ENCODE measurements at regions not wholly inside any gene's neighbourhood (a gene's known extent, or its start where the extent isn't known, plus 50 kb on each side); places are given as distances from the start of the nearest gene placed in this dataset.

DNA sequence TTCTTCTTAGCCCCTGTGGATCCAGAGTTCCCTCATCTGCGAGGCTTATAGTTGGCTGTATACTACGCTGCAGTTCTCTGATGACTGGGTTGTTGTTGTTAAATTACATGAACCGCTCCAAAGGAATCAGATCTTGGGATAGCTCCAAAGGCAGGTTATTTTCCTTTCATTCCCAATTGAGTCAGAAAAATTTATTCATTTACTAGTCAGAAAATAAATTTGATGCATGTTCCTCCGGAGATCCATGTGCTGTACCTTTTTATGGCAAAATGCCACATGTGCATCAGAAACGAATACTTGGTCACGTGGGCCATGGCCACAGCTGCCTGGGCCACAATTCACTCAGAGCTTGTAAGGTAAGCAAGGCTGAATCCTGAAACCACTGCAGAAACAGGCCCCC lies 304.0 kb downstream of the NR2F1-AS1 start:
- ChIA-PET CTCF (interaction anchor here (1.0 kb wide), 1 partner anchor 17 kb away, joined by 3 read pairs; no protein-coding TSS in a partner anchor), POLR2A (no interaction called here)
- TF ChIP-seq, protein P1, sequence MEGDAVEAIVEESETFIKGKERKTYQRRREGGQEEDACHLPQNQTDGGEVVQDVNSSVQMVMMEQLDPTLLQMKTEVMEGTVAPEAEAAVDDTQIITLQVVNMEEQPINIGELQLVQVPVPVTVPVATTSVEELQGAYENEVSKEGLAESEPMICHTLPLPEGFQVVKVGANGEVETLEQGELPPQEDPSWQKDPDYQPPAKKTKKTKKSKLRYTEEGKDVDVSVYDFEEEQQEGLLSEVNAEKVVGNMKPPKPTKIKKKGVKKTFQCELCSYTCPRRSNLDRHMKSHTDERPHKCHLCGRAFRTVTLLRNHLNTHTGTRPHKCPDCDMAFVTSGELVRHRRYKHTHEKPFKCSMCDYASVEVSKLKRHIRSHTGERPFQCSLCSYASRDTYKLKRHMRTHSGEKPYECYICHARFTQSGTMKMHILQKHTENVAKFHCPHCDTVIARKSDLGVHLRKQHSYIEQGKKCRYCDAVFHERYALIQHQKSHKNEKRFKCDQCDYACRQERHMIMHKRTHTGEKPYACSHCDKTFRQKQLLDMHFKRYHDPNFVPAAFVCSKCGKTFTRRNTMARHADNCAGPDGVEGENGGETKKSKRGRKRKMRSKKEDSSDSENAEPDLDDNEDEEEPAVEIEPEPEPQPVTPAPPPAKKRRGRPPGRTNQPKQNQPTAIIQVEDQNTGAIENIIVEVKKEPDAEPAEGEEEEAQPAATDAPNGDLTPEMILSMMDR (IDR thresholded peaks at IDR 0.05; ENCODE audit: control extremely low read depth, extremely low read depth, low read depth, missing control alignments): no peak
- no peak for DNase-seq (ENCODE audit: extremely low spot score)

DNA sequence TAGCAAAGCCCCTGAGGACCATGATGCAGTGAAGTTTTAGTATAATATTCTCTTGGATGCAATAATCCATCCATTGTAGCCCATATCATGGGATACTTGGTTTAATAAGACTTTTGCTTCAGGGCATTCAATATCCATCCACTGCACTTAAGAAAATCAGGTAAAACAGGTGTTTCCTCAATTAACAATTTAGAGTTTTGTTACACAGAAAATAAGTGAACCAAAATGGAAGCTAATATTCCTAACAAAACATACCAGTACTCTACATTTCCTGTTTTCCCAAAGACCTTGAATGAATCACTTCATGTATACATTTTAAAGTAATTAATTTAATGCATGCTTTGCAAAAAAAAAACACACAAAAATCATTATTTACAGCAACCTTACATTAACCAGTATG lies 305.6 kb downstream of the NR2F1-AS1 start:
- no peak for DNase-seq (ENCODE audit: extremely low spot score)
- TF ChIP-seq, protein P1 (IDR thresholded peaks at IDR 0.05; ENCODE audit: control extremely low read depth, extremely low read depth, low read depth, missing control alignments): no peak
- CTCF ChIA-PET: no interaction called here
- POLR2A ChIA-PET: no interaction called here

DNA sequence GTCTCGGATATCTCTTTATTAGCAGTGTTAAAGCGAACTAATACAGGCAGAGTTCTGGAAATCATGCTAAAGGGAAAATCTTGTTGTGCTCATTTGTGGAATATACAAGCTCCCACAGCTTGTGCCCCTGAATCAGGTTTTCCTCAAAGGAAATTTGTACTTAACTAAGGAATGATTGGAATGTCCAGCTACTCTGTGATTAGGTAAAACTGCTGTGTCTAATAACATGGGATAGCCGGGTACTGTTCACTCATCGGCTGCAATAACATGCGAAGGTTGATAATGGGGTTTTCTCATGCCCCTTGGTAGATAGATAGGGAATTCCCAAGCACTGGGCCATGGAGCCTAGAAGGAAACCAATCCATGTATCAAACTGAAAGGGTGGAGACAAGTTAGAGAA lies 306.7 kb downstream of the NR2F1-AS1 start:
- TF ChIP-seq, protein P1 (IDR thresholded peaks at IDR 0.05; ENCODE audit: control extremely low read depth, extremely low read depth, low read depth, missing control alignments): no peak
- ChIA-PET POLR2A (interaction anchor here (0.5 kb wide), 1 partner anchor 30 kb away, joined by 3 read pairs; no protein-coding TSS in a partner anchor), CTCF (interaction anchor here (1.1 kb wide), 1 partner anchor 27 kb away, joined by 3 read pairs; no protein-coding TSS in a partner anchor)
- DNase-seq (ENCODE audit: extremely low spot score): no peak

DNA sequence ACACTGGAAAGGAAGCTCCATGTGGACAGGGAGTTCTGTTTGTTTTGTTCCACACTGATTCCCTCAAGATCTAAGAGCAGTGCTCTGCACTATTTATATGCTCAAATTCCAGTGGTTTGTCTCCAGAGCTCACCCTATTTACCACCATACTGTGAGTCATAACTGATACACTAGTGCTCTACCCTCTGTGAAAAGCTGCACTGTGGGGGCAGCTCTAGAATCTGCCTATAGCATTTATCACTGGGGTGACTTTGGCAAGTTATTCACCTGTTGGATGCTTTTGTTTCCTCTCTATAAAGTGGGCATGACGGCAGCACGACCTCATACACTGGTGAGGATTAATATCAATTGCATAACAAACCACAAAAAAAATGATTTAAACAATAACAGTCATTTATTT lies 307.8 kb downstream of the NR2F1-AS1 start:
- POLR2A ChIA-PET: no interaction called here
- CTCF ChIA-PET: no interaction called here
- no peak for DNase-seq (ENCODE audit: extremely low spot score)
- TF ChIP-seq, protein P1 (IDR thresholded peaks at IDR 0.05; ENCODE audit: control extremely low read depth, extremely low read depth, low read depth, missing control alignments): no peak

DNA sequence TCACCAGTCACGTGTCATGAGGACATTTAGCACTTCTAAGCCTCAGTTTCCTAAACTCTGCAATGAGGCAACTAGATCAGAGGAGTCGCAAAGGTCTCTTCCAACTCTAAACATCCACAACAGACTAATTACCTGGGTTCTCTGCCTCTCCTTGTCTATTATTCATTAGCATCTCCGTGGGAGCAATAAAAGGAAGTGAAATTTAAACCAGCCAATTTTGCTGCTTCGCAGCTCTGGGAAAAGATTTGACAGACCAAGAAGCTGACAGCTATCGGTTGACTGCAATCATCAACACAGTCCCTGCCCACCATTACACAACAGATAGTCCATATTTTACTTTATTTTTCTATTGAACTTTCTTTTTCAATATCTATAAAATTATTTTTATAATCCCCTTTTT lies 308.9 kb downstream of the NR2F1-AS1 start:
- POLR2A ChIA-PET: no interaction called here
- DNase-seq (ENCODE audit: extremely low spot score): no peak
- CTCF ChIA-PET: no interaction called here
- TF ChIP-seq, protein P1 (IDR thresholded peaks at IDR 0.05; ENCODE audit: control extremely low read depth, extremely low read depth, low read depth, missing control alignments): no peak

DNA sequence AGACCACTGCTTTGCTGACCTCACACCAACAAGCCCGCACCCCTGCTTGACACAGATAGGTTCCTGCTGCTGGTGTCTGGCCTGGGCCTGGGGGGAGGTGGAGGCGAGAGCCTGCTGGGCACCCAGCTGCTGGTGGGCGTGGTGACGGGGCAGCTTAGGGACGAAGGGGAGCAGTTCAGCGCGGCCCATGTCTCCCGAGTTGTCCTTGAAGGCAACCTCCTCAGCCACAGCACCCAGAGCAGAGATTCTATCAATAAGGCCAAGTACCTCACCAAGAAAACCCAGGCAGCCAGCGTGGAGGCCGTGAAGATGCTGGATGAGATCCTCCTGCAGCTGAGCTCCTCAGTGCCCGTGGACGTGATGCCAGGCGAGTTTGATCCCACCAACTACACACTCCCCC lies 313.3 kb downstream of the NR2F1-AS1 start:
- DNase-seq (ENCODE audit: extremely low spot score): no peak
- TF ChIP-seq, protein P1 (IDR thresholded peaks at IDR 0.05; ENCODE audit: control extremely low read depth, extremely low read depth, low read depth, missing control alignments): no peak
- ChIA-PET CTCF (no interaction called here), POLR2A (no interaction called here)

DNA sequence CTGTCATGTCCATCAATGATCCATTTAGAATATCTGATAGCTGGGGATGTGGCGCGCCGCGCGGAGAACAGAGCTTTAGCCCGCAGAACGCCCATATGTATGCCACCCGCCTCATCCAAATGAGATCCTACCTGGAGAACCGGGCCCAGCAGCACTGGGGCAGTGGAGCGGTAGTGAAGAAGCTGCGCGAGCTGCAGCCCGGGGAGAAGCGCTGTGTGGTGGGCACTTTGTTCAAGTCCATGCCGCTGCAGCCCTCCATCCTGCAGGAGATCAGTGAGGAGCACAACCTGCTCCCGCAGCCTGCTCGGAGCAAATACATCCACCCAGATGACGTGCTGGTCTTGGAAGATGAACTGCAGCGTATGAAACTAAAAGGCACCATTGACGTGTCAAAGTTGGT lies 313.7 kb downstream of the NR2F1-AS1 start:
- CTCF ChIA-PET: no interaction called here
- DNase-seq (ENCODE audit: extremely low spot score): no peak
- TF ChIP-seq, protein P1 (IDR thresholded peaks at IDR 0.05; ENCODE audit: control extremely low read depth, extremely low read depth, low read depth, missing control alignments): no peak
- POLR2A ChIA-PET: no interaction called here

All from GM10248 (cell line).